ENCODE measurements at regions not wholly inside any gene's neighbourhood (a gene's known extent, or its start where the extent isn't known, plus 50 kb on each side); places are given as distances from the start of the nearest gene placed in this dataset.
A peak's percentile ranks its signal among the peaks of the same experiment; 100 is the strongest.

GRCh38 chr10:89869592-89870156 is 168.3 kb downstream of the KIF20B start:
- peak overlapping the region in 2 of 3 experiments; percentile 23 to 67 for H3K27ac Mint-ChIP-seq
- peaks cover 4% of the 10 kb centered on the region for H3K9me3 Mint-ChIP-seq
- no peak overlapping the region for H3K4me3 Mint-ChIP-seq
- H3K27me3 Mint-ChIP-seq (ENCODE audit: low read depth): peaks cover 3% of the 10 kb centered on the region
- H3K36me3 Mint-ChIP-seq (ENCODE audit: low read depth): no peaks in the 10 kb centered on the region
- H3K4me1 Mint-ChIP-seq: peaks cover 8% of the 10 kb centered on the region
- no peak for TF ChIP-seq CTCF (IDR thresholded peaks at IDR 0.05; ENCODE audit: unreplicated experiment in 3 of 3)

- H3K27ac Mint-ChIP-seq: peak overlapping the region in 1 of 3 experiments; percentile 54
- peaks cover 8% of the 10 kb centered on the region for H3K4me1 Mint-ChIP-seq
- TF ChIP-seq CTCF (IDR thresholded peaks at IDR 0.05; ENCODE audit: unreplicated experiment in 3 of 3): no peak
- no peak overlapping the region for H3K4me3 Mint-ChIP-seq
- H3K36me3 Mint-ChIP-seq (ENCODE audit: low read depth): no peaks in the 10 kb centered on the region
- peaks cover 8% of the 10 kb centered on the region for H3K27me3 Mint-ChIP-seq (ENCODE audit: low read depth)
- peaks cover 9% of the 10 kb centered on the region for H3K9me3 Mint-ChIP-seq
Measured at GRCh38 chr10:89870936-89871335, 169.5 kb downstream of the KIF20B start.

GRCh38 chr10:89873055-89873454 is 171.7 kb downstream of the KIF20B start:
- Mint-ChIP-seq H3K4me1 (peaks cover 8% of the 10 kb centered on the region), H3K9me3 (peaks cover 9% of the 10 kb centered on the region), H3K36me3 (ENCODE audit: low read depth) (no peaks in the 10 kb centered on the region), H3K27me3 (ENCODE audit: low read depth) (peaks cover 8% of the 10 kb centered on the region), H3K4me3 (no peak overlapping the region), H3K27ac (no peak overlapping the region)
- no peak for TF ChIP-seq CTCF (IDR thresholded peaks at IDR 0.05; ENCODE audit: unreplicated experiment in 3 of 3)

GRCh38 chr10:89875557-89875956 is 174.2 kb downstream of the KIF20B start:
- H3K4me3 Mint-ChIP-seq: no peak overlapping the region
- no peaks in the 10 kb centered on the region for H3K4me1 Mint-ChIP-seq
- H3K36me3 Mint-ChIP-seq (ENCODE audit: low read depth): no peaks in the 10 kb centered on the region
- no peak for TF ChIP-seq CTCF (IDR thresholded peaks at IDR 0.05; ENCODE audit: unreplicated experiment in 3 of 3)
- peaks cover 8% of the 10 kb centered on the region for H3K27me3 Mint-ChIP-seq (ENCODE audit: low read depth)
- peaks cover 17% of the 10 kb centered on the region for H3K9me3 Mint-ChIP-seq
- no peak overlapping the region for H3K27ac Mint-ChIP-seq

- Mint-ChIP-seq H3K36me3 (ENCODE audit: low read depth) (no peaks in the 10 kb centered on the region), H3K27me3 (ENCODE audit: low read depth) (peaks cover 5% of the 10 kb centered on the region), H3K4me3 (no peak overlapping the region), H3K27ac (no peak overlapping the region), H3K4me1 (no peaks in the 10 kb centered on the region), H3K9me3 (peaks cover 33% of the 10 kb centered on the region)
- TF ChIP-seq CTCF (IDR thresholded peaks at IDR 0.05; ENCODE audit: unreplicated experiment in 3 of 3): no peak
Measured at GRCh38 chr10:89879121-89879520, 177.7 kb downstream of the KIF20B start.

- no peak overlapping the region for H3K4me3 Mint-ChIP-seq
- H3K9me3 Mint-ChIP-seq: peaks cover 7% of the 10 kb centered on the region
- TF ChIP-seq CTCF (IDR thresholded peaks at IDR 0.05; ENCODE audit: unreplicated experiment in 3 of 3): no peak
- no peaks in the 10 kb centered on the region for H3K27me3 Mint-ChIP-seq (ENCODE audit: low read depth)
- no peaks in the 10 kb centered on the region for H3K36me3 Mint-ChIP-seq (ENCODE audit: low read depth)
- H3K4me1 Mint-ChIP-seq: no peaks in the 10 kb centered on the region
- H3K27ac Mint-ChIP-seq: peak overlapping the region in 1 of 3 experiments; percentile 70
Measured at GRCh38 chr10:89887406-89887805, 186.0 kb downstream of the KIF20B start.
